Inferior parietal cortex (tissue), 1 donor: ENCODE measurements at regions not wholly inside any gene's neighbourhood (a gene's known extent, or its start where the extent isn't known, plus 50 kb on each side); places are given as distances from the start of the nearest gene placed in this dataset.
"Not testable (repeated sequence)": the region's sequence is repeated elsewhere in the genome, so short reads cannot be mapped to it uniquely, and the experiment has no call there.

ENCODE experiments used
- DNase-seq: peaks from one replicate; pipeline ENCODE4 v3.0.0-alpha.2; 2016; ENCODE audit errors: extremely low spot score

DNA sequence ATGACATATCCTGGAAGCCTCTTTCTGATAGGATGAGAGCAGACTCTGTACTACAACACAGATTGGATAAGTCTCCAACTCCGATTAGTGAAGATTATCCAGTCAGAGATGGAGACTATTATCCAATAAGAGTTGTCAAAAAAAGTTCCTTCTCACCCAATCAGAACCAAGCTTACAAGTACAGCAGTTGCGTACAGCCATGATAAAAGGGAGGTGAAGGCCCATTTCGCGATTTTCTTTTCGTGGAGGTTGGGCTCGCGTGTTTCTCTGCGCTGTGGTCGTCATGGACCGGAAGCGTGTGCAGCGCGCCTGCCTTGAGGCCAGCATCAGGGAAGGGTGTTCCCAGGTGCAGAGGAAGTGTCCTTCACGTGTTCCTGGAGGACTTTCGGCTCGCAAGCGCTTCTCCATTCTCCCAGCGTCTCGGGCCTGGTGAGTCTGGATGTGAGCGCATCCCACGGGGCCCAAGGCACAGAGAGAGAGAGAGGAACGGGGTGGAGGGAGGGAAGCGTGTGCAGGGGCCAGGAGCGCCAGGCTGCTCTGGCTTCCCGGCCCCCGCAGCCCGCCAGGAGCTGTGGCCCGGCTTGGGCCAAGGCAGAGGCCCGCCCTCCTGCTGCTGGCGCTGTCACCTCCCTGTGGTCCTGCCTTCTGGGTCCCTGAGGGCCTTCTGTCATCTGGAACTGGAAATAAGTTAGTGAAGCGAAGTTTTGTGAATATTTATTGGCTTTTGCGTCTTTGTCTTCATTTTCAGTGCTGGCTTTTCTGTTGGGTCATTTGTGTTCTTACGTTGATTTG is 53.9 kb downstream of the CDRT15L2 start:
- not testable (repeated sequence) for DNase-seq

DNA sequence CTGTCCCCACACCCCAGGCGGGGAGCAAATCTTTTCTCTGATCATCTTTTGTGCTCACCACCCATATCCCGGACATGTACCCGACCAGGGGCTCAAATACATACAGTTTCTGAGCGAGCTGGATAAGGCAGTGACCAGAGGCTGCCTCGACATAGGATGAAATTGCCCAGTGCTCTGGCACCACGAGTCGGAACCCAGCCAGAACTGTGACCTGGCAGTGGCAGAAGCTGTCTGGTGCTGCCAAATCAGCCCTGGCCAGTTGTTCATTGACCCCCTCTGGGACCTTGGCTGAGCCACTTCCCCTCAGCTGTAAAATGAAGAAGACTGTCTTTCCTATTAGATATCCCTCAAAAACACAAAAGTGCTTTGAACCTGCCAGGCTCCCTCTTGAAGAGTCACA is 60.6 kb downstream of the CDRT15L2 start:
- not testable (repeated sequence) for DNase-seq

GRCh38 chr17:20646661-20647272 is 67.2 kb downstream of the CDRT15L2 start:
- DNase-seq: not testable (repeated sequence)

DNA sequence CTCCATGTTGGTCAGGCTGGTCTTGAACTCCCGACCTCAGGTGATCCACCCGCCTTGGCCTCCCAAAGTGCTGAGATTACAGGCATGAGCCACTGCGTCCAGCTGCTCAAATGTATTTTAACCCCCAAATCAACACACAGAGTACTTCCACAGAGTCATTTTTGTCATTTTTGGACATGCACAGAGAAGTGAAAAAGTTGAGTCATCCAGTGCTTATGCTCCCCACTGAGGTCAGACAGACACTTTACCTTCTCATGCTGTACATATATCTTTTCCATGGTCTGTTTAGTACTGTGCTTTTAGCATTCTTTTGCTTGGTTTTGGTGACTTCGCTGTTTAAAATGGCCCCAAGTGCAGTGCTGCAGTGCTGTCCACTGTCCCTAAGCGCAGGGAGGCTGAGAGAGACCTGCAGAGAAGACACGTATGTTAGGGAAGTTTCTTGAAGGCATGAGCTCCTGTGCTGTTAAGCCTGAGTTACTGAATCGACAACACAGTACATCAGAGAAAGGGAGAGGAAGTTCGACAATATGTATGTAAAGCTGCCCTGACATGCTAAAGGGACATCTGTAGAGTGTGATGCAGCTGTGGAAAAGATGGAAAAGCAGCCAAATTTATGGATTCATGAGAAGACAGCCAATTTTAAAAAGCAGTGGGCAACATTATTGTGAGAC is 69.7 kb downstream of the CDRT15L2 start:
- not testable (repeated sequence) for DNase-seq

GRCh38 chr17:20651022-20651421 is 71.5 kb downstream of the CDRT15L2 start:
- DNase-seq: not testable (repeated sequence)

DNA sequence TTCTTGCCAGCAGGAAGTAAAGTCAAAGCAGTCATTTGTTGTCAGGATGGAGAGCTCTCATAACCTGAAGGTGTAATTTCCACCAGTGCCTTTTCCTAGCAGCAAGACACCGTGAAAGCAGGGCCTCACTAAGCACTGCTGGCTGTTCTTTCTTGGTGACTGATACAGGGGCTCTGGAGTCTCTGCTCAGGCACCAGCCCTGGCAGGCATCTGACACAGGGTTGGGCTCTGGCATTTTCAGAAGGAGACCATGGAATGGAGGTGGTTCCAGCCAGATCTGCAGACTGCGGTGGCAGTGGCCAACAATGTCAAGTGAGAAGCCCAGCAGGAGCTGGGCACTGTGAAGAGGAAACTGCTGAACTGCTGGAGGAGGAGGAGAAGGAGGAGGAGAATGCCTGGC is 72.2 kb downstream of the CDRT15L2 start:
- DNase-seq: not testable (repeated sequence)

GRCh38 chr17:20653391-20653790 is 73.9 kb downstream of the CDRT15L2 start:
- not testable (repeated sequence) for DNase-seq

DNA sequence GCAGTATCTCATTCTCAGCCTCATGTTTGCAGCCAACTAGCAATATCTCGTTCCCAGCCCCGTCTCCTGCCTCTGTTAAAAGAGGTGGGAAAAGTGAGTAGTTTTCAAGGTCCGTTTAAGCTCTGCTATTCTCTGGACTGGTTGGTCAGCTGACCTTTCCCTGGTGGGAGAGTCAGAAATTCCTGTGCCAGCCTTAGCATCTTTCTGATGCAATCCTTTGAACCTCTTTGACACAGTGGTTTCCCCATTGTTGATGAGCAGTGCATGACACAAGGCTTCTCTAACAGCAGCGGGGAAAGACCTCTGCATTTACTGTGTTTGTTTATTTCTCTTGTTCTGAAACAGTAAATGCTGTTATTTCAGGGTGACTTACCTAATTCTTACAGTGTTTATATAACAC is 74.6 kb downstream of the CDRT15L2 start:
- DNase-seq: not testable (repeated sequence)

DNA sequence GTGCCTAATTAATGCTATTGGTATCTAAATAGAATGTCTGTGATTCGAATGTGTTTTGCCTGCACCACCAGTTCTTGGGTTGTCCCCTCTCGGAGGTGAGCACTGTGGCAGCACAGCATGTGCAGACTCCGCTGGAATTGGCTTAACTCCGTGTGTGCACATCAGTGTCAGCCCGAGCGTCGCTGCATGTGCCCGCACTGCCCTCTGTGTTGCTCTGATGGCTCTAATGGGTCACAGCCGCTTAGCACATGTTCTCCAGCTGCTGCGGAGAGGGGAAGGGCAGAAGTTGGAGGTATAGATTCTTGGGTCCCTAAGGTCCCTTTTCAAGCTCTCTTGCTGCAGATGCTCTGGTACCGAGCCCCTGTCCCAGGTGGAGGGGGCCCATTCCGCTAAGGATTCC is 75.1 kb downstream of the CDRT15L2 start:
- DNase-seq: not testable (repeated sequence)

- DNase-seq: not testable (repeated sequence)
Observed at GRCh38 chr17:20665103-20665955, 85.8 kb downstream of the CDRT15L2 start.

DNA sequence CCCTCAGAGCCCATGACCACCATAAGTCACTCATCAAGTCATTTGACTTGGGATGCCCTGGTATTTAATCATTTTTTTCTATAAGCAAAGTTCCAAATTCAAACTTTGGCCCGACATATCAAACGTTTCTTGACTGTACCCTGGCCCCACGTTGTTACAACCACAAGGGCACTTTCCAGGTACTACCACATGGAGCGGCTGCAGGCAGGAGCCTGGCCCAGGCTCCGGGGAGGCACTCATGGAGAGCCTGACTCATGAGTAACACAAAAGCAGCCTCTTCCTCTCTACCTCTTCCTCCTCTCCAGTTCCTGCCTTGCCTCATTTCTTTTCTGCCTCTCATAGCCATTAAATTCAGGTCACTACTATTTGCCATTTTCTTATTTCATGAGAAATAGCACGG is 87.2 kb downstream of the CDRT15L2 start:
- not testable (repeated sequence) for DNase-seq

DNA sequence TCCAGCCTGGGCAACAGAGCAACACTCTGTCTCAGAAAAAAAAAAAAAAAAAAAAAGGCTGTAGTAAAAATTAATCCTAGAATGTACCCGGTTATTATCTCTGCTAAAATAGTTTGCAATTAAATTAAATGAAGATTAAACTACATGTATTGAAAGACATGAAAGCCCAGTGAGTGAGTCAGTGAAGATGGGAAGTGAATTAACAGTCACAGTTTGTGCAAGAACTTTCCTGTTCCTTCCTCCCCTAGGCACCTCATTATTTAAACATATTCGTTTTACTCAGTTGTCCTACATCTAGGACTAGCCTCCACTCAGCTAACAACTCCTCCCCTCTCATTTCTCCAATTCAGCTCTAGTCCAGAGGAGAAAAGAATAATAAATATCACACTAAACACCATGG is 88.2 kb downstream of the CDRT15L2 start:
- not testable (repeated sequence) for DNase-seq

DNA sequence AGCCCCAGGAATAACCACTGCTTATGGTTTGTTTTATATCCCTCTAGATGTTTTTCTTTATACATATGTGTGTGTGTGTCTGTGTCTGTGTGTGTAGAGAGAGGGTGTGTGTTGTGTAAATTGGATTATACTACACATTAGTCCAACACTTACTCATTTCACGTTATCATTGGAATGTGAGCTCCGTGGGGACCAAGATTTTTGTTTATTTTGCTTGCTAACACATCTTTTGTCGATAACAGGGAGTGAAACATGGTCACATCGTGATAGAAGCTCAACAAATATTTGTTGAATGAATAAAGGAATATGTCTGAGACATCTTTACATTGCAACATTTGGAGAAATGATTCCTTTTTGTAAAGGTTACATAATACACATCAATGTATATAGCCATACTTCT is 88.8 kb downstream of the CDRT15L2 start:
- DNase-seq: not testable (repeated sequence)

- not testable (repeated sequence) for DNase-seq
Observed at GRCh38 chr17:20668868-20669267, 89.3 kb downstream of the CDRT15L2 start.

GRCh38 chr17:20670506-20670905 is 91.0 kb downstream of the CDRT15L2 start:
- not testable (repeated sequence) for DNase-seq

GRCh38 chr17:20674374-20674773 is 94.8 kb downstream of the CDRT15L2 start:
- DNase-seq: not testable (repeated sequence)

DNA sequence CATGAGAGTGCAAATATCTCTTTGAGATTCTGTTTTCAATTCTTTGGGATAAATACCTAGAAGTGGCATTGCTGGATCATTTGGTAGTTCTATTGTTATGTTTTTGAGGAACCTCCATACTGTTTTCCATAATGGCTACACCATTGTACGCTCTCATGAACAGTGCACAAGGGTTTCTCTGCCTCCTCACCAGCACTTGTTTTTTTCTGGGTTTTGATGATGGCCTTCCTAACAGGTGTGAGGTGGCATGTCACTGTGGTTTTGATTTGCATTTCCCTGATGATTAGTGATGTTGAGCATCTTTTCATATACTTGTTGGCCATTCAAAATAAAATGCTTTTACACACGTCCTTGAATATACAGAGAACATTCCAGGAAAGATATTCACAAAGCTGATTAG is 96.2 kb downstream of the CDRT15L2 start:
- DNase-seq: not testable (repeated sequence)

- DNase-seq: not testable (repeated sequence)
Observed at GRCh38 chr17:20676656-20677055, 97.1 kb downstream of the CDRT15L2 start.

GRCh38 chr17:20677469-20677868 is 97.9 kb downstream of the CDRT15L2 start:
- DNase-seq: not testable (repeated sequence)

- DNase-seq: not testable (repeated sequence)
Observed at GRCh38 chr17:20678424-20678823, 98.9 kb downstream of the CDRT15L2 start.
